ENCODE measurements at regions not wholly inside any gene's neighbourhood (a gene's known extent, or its start where the extent isn't known, plus 50 kb on each side); places are given as distances from the start of the nearest gene placed in this dataset.
"Not testable (repeated sequence)": the region's sequence is repeated elsewhere in the genome, so short reads cannot be mapped to it uniquely, and the experiment has no call there.

- no peaks in the 10 kb centered on the region for H3K27me3 ChIP-seq (ENCODE audit: insufficient read depth, low read length)
- no peaks in the 10 kb centered on the region for H3K79me2 ChIP-seq (ENCODE audit: insufficient read depth, low read length)
- H3K4me3 ChIP-seq (ENCODE audit: insufficient read depth, low read length) = no peak overlapping the region
- H4K20me1 ChIP-seq (ENCODE audit: insufficient read depth, low read length) = no peaks in the 10 kb centered on the region
- no peak for TF ChIP-seq CTCF (IDR thresholded peaks at IDR 0.05; ENCODE audit: extremely low read depth, low read depth, low read length)
- no peak overlapping the region for H3K27ac ChIP-seq (ENCODE audit: low read depth, low read length)
- no peak overlapping the region for H2AFZ ChIP-seq (ENCODE audit: low read length)
- no peaks in the 10 kb centered on the region for H3K4me1 ChIP-seq (ENCODE audit: insufficient read depth, low read length)
- H3K9me3 ChIP-seq (ENCODE audit: low read depth, low read length) = no peaks in the 10 kb centered on the region
- H3K36me3 ChIP-seq (ENCODE audit: insufficient read depth, low read length) = no peaks in the 10 kb centered on the region
- no peak for DNase-seq (ENCODE audit: insufficient read length, low spot score, missing footprints)
- H3K4me2 ChIP-seq (ENCODE audit: insufficient read depth, low read length) = no peak overlapping the region
Observed at GRCh38 chr3:103516950-103517349, 1082.1 kb downstream of the ZPLD1 start.

GRCh38 chr3:103531327-103531726, 1096.5 kb downstream of the ZPLD1 start:
- not testable (repeated sequence) for H3K27ac ChIP-seq (ENCODE audit: low read depth, low read length); H3K36me3 ChIP-seq (ENCODE audit: insufficient read depth, low read length); DNase-seq (ENCODE audit: insufficient read length, low spot score, missing footprints); H4K20me1 ChIP-seq (ENCODE audit: insufficient read depth, low read length); H3K4me2 ChIP-seq (ENCODE audit: insufficient read depth, low read length); H3K9me3 ChIP-seq (ENCODE audit: low read depth, low read length); H3K4me1 ChIP-seq (ENCODE audit: insufficient read depth, low read length); H3K79me2 ChIP-seq (ENCODE audit: insufficient read depth, low read length); H2AFZ ChIP-seq (ENCODE audit: low read length); H3K4me3 ChIP-seq (ENCODE audit: insufficient read depth, low read length); H3K27me3 ChIP-seq (ENCODE audit: insufficient read depth, low read length)

GRCh38 chr3:103532986-103533385, 1098.2 kb downstream of the ZPLD1 start:
- H3K79me2 ChIP-seq (ENCODE audit: insufficient read depth, low read length) = no peaks in the 10 kb centered on the region
- H3K36me3 ChIP-seq (ENCODE audit: insufficient read depth, low read length) = no peaks in the 10 kb centered on the region
- H3K4me2 ChIP-seq (ENCODE audit: insufficient read depth, low read length) = no peak overlapping the region
- H3K27ac ChIP-seq (ENCODE audit: low read depth, low read length) = no peak overlapping the region
- H4K20me1 ChIP-seq (ENCODE audit: insufficient read depth, low read length) = no peaks in the 10 kb centered on the region
- no peak overlapping the region for H2AFZ ChIP-seq (ENCODE audit: low read length)
- H3K27me3 ChIP-seq (ENCODE audit: insufficient read depth, low read length) = no peaks in the 10 kb centered on the region
- no peaks in the 10 kb centered on the region for H3K9me3 ChIP-seq (ENCODE audit: low read depth, low read length)
- no peak for TF ChIP-seq CTCF (IDR thresholded peaks at IDR 0.05; ENCODE audit: extremely low read depth, low read depth, low read length)
- no peak for DNase-seq (ENCODE audit: insufficient read length, low spot score, missing footprints)
- no peaks in the 10 kb centered on the region for H3K4me1 ChIP-seq (ENCODE audit: insufficient read depth, low read length)
- no peak overlapping the region for H3K4me3 ChIP-seq (ENCODE audit: insufficient read depth, low read length)

GRCh38 chr3:103554451-103554850, 1119.6 kb downstream of the ZPLD1 start:
- H3K79me2 ChIP-seq (ENCODE audit: insufficient read depth, low read length) = no peaks in the 10 kb centered on the region
- H4K20me1 ChIP-seq (ENCODE audit: insufficient read depth, low read length) = no peaks in the 10 kb centered on the region
- H2AFZ ChIP-seq (ENCODE audit: low read length) = no peak overlapping the region
- no peaks in the 10 kb centered on the region for H3K27me3 ChIP-seq (ENCODE audit: insufficient read depth, low read length)
- DNase-seq (ENCODE audit: insufficient read length, low spot score, missing footprints) = no peak
- H3K36me3 ChIP-seq (ENCODE audit: insufficient read depth, low read length) = no peaks in the 10 kb centered on the region
- TF ChIP-seq CTCF (IDR thresholded peaks at IDR 0.05; ENCODE audit: extremely low read depth, low read depth, low read length) = no peak
- no peaks in the 10 kb centered on the region for H3K9me3 ChIP-seq (ENCODE audit: low read depth, low read length)
- H3K4me3 ChIP-seq (ENCODE audit: insufficient read depth, low read length) = no peak overlapping the region
- no peak overlapping the region for H3K27ac ChIP-seq (ENCODE audit: low read depth, low read length)
- H3K4me2 ChIP-seq (ENCODE audit: insufficient read depth, low read length) = no peak overlapping the region
- no peaks in the 10 kb centered on the region for H3K4me1 ChIP-seq (ENCODE audit: insufficient read depth, low read length)

- H4K20me1 ChIP-seq (ENCODE audit: insufficient read depth, low read length); H3K4me3 ChIP-seq (ENCODE audit: insufficient read depth, low read length); H3K4me2 ChIP-seq (ENCODE audit: insufficient read depth, low read length); H3K36me3 ChIP-seq (ENCODE audit: insufficient read depth, low read length); H3K79me2 ChIP-seq (ENCODE audit: insufficient read depth, low read length); H3K9me3 ChIP-seq (ENCODE audit: low read depth, low read length); H2AFZ ChIP-seq (ENCODE audit: low read length); H3K4me1 ChIP-seq (ENCODE audit: insufficient read depth, low read length); DNase-seq (ENCODE audit: insufficient read length, low spot score, missing footprints); H3K27me3 ChIP-seq (ENCODE audit: insufficient read depth, low read length); H3K27ac ChIP-seq (ENCODE audit: low read depth, low read length): not testable (repeated sequence)
Observed at GRCh38 chr3:103564116-103564515, 1129.3 kb downstream of the ZPLD1 start.

All from osteoblast (primary cell).